UCSD-AML1 (cell line): ENCODE measurements at regions not wholly inside any gene's neighbourhood (a gene's known extent, or its start where the extent isn't known, plus 50 kb on each side); places are given as distances from the start of the nearest gene placed in this dataset.

ENCODE experiments used
- DNase-seq: peaks from one replicate; lab custom pipeline; 2025; ENCODE audit not compliant: unreplicated experiment; lab: John Stamatoyannopoulos, UW

DNA sequence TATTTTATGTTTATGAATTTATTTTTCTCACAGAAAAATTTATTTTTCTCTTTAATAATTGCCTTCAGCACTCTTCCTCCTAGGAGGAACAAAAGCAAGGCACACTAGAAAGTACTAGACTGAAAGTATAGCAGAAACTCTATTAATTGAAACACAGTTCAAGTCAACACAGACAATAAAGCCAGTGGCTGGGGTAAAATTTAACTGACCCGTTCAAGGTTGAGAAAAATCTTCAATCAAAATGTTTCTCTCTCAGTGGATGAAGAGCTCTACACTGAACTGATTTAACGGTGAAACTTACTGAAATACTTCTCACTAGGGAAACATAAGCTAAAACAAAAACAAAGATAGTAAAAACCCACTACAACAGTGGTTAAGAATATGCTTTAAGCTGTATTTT is 230.1 kb upstream of the MIR17HG start:
- no peak for DNase-seq

DNA sequence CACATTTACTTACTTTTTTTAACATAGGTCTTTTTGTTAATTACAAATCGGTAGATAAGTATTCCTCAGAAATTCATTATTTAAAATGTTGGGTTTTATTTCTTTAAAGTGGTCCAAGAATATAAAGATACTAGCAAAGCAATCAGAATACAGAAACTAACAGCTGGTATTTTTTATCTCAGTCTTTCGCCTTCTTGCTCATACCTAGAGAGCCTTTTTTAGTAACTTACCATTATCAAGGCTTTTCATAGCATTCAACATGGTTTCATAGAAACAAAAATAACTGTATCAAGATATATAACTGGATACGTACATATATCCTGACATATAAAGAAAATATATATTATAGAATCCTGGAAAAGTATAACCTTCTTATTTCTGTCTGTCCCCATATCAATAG is 227.8 kb upstream of the MIR17HG start:
- no peak for DNase-seq

DNA sequence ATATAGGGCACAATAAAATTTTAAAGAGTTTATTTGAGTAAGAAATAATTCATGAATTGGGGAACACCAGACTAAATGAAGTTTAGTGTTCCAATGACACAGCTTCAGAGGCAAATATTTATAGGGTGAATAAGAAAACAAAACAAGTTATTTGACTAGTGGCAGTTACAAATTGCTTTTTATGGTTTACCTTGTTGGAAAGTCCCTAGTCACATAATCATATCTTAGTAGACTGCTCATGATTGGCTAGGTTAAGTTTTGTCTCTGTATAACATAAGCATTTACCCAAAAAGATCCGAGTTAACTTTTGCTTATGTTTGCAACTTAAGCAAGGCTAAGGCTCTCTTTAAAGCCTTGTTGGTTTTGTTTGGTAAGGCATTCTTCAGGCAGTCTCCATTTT is 224.7 kb upstream of the MIR17HG start:
- DNase-seq = no peak

DNA sequence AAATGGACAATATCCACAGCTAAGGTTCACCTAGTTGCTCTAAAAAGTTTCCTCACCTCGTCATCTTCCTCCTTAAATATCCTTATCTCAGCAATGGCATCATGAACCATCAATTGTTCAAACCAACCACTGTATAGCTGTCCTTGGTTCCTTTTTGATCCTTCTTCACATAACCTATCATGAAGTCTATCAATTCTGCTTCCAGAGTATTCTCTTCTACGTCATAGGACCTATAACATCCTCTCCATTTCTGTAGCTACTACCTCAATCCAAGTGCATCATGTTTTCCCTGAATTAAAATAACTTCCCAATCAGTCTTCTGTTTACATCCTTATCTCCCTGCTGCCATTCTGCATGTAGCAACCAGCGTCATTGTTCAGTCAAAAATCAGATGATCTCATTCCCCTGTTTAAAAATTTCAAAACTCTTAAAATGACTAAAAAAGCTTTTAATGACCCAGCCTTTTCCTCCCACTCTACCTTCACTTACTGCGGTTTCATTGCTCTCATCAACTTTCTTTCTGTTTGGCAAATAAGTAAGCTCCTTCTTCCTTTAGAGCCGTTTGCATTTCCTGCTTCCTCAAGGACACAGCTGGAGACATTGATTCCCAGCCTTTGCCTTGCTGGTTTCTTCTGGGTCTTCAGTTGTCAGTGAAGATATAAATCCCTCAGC is 223.9 kb upstream of the MIR17HG start:
- no peak for DNase-seq

- no peak for DNase-seq
Measured at GRCh38 chr13:91126806-91127205, 220.7 kb upstream of the MIR17HG start.

DNA sequence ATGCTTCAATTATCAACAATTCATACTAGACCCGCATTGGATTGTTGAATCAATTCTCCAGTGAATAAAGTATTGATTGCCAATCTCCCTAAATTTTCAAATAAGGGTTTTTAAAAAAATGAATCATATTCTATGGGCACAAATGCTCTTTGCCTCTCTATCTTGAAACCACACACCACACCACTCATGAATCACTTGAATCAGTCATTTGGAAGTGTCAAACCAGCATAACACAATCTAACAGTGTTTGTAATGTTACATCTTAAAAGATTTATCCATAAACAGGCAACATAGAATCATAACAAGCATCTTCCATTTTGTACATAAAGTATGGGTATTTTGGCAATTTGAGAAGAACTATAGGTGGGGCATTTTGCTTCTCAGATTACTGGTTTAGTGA is 219.5 kb upstream of the MIR17HG start:
- DNase-seq = no peak

DNA sequence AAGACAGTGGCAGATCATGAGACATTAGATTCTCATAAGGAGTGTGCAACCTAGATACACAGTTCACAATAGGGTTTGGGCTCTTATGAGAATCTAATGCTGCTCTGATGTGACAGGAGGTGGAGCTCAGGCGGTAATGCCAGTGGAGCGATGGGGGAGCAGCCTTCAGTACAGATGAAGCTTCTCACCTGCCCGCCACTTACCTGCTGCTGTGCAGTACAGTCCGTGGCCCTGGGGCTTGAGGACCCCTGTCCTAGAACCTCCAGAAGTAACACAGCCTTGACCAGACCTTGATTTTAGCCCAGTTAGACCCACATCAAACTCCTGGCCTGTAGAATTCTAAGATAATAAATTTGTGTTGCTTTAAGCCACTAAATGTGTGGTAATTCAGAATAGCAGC is 215.1 kb upstream of the MIR17HG start:
- no peak for DNase-seq

DNA sequence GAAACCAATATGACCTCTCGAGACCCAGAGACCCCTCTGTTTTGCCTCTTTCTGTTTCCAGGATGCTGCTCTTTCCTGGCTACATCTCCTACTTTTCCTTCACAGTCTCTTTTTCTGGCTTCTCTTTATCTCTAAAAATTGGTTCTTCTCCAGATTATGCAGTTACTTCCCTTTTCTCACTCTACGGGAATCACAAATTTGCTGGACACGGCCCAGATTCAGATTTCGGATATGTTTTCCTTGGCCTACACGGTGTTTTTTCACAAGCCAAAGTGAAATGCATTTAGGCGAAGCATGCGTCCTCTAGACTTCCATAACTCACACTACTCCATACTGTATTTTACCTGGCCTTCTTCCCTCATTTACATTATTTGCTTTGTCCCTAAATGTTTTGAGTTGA is 214.7 kb upstream of the MIR17HG start:
- DNase-seq = no peak

GRCh38 chr13:91133941-91134802 is 213.3 kb upstream of the MIR17HG start:
- no peak for DNase-seq

- DNase-seq = no peak
Measured at GRCh38 chr13:91134803-91135184, 212.7 kb upstream of the MIR17HG start.

DNA sequence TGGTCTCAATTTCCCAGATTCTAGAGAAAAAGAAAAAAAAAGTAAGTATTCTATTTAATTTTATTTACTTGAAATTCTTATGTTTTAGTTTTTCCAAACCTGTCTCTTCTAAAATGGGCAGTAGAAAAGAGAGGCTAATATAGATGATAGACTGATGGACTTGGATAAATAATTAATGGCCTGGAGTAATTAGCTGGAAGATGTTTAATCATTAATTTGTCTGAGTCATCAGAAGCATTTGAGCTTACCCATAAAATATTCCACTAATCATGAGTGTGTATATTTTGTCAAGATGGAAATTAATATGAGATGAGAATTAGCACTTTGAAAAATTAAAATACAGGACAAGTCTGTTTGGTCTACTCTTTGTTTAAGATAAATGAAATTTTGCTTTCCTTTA is 212.1 kb upstream of the MIR17HG start:
- no peak for DNase-seq

DNA sequence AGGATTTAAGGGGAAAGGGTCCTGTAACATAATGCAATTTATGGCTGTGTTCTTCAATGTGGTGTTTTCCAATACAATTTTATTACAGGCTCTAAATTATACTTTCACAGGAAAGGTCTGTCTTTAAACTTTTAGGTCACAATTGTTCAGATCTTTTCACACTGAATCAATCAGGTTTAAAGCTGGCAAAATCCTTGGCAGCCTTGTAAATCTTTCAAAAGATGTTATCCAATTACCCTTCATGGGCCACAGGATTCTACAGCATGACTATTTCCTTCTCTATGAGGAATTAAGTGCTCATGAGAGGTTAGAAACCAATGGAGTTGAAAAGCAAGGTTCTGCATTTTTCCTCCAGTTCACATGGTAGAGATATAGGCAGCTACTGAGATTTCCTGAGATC is 211.5 kb upstream of the MIR17HG start:
- DNase-seq = no peak

DNA sequence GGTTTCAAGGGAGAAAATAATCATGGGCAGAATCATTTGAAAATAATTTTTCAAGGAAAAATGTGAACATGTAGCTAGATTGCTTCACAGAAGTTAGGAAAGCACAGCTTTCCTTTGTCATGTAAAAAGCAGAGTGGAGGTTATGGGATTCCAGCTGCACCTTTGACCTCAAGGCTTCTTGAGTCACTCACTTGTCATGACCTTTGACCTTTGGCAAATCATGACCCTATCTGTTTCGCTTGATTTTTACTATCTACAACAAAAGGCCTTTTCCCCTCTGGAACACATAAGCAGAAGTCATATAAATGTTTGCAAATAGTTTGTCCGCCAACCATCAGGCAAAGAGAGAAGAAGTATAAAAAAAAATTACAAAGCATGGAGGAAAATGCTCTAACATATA is 210.7 kb upstream of the MIR17HG start:
- no peak for DNase-seq

GRCh38 chr13:91139232-91139631 is 208.3 kb upstream of the MIR17HG start:
- no peak for DNase-seq

DNA sequence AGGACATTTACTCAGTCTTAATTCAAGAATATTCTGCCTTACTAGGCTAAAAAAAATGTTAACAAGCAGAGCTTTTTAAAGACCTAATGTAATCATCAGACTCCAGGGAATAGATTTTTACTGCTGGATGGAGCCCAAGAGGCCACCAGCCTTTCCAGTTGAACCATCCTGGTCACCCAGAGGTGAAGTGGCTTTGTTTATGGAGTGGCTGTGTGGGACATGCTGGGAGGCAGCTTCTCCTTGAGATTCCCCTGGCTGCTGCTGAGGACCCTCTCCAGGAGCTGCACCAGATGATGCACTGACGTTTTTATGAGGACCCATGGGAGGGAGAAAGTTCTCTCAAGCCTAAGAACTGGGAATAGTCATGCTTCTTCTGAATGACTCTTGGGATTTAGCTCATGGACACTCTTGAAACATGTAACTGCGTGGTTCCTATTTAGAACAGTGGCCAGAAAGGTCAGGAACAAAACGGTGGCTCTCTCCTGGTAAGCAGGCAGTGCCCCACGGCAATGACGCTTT is 205.9 kb upstream of the MIR17HG start:
- no peak for DNase-seq

- no peak for DNase-seq
Measured at GRCh38 chr13:91142572-91142971, 204.9 kb upstream of the MIR17HG start.

GRCh38 chr13:91144054-91144453 is 203.4 kb upstream of the MIR17HG start:
- DNase-seq = peak; percentile 46

DNA sequence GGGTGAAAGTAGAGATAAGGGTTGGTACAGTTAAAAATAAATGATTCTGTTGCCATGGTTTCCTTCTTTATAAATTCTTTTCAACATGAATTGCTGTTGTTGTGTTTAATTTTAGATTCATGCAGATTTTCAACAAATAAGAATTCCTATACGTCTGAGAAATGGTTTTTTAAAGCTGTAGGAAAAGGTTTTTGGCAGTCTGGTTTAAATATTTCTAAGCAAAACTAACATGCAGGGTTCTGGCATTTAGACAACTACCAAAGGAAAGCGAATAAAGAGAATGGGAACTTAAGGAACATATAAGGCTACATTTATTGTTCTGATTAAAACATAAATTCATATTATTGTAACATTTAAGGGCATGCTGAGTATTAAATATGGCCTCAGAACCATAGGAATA is 203.0 kb upstream of the MIR17HG start:
- DNase-seq = no peak

- no peak for DNase-seq
Measured at GRCh38 chr13:91145571-91146205, 201.8 kb upstream of the MIR17HG start.

- no peak for DNase-seq
Measured at GRCh38 chr13:91146601-91147000, 200.9 kb upstream of the MIR17HG start.

- DNase-seq = no peak
Measured at GRCh38 chr13:91148098-91148497, 199.4 kb upstream of the MIR17HG start.

DNA sequence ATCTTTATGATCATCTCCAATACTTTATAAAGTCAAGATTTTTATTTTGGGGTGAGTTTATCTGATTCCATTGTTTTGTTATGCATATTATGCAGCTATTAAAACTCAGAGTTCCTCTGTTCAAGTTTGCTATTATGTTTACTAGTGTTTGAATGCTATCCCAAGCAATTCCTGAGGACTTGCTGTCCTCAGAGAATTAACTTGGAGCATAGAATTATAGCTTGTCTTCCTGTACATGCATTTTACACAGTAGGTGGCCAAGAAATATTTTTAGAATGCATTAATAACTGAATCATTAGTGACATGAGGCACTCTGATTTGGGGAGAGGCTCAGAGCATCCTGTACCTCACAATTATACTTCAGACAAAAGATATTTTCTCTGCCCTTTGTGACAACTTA is 195.6 kb upstream of the MIR17HG start:
- DNase-seq = no peak
